Endodermal cell (in vitro differentiated cells): ENCODE measurements at regions not wholly inside any gene's neighbourhood (a gene's known extent, or its start where the extent isn't known, plus 50 kb on each side); places are given as distances from the start of the nearest gene placed in this dataset.

Source experiments
- DNase-seq: peaks from one replicate; pipeline ENCODE4 v3.0.0-alpha.2; 2017
- H3K27ac ChIP-seq: 2 replicates; pipeline ENCODE4 v1.5.1; 2013; ENCODE audit warnings: mild to moderate bottlenecking, low read depth, low read length, moderate library complexity
- H3K27me3 ChIP-seq: 2 replicates; pipeline ENCODE4 v1.6.1; 2013; ENCODE audit warnings: mild to moderate bottlenecking, low read length, moderate library complexity; ENCODE audit not compliant: insufficient read depth, control insufficient read depth, poor library complexity, severe bottlenecking
- H3K36me3 ChIP-seq: 2 replicates; pipeline ENCODE4 v1.7.0; 2013; ENCODE audit warnings: mild to moderate bottlenecking, low read length, moderate library complexity; ENCODE audit not compliant: control insufficient read depth, insufficient read depth
- H3K4me1 ChIP-seq: one replicate; pipeline ENCODE4 v1.7.0; 2013; ENCODE audit warnings: low read length; ENCODE audit not compliant: control insufficient read depth, insufficient read depth
- H3K4me3 ChIP-seq: 2 replicates; pipeline ENCODE4 v1.5.1; 2013; ENCODE audit warnings: mild to moderate bottlenecking, low read length, moderate library complexity
- H3K9ac ChIP-seq: 2 replicates; pipeline ENCODE4 v1.6.1; 2013; ENCODE audit warnings: mild to moderate bottlenecking, low read length, moderate library complexity; ENCODE audit not compliant: poor library complexity, severe bottlenecking; ENCODE audit errors: extremely low read depth
- H3K9me3 ChIP-seq: 2 replicates; pipeline ENCODE4 v1.6.1; 2013; ENCODE audit warnings: mild to moderate bottlenecking, low read length, moderate library complexity; ENCODE audit not compliant: control insufficient read depth
- H3K27ac Mint-ChIP-seq: 2 replicates; pipeline ENCODE4 v1.8.0; 2020; ENCODE audit warnings: mixed read lengths
- H3K27me3 Mint-ChIP-seq: 2 replicates; pipeline ENCODE4 v1.8.0; 2021; ENCODE audit warnings: mild to moderate bottlenecking, mixed read lengths; ENCODE audit not compliant: insufficient read depth
- H3K36me3 Mint-ChIP-seq: 2 replicates; pipeline ENCODE4 v1.8.0; 2020; ENCODE audit warnings: low read depth, mixed read lengths
- H3K4me1 Mint-ChIP-seq: 2 replicates; pipeline ENCODE4 v1.8.0; 2020; ENCODE audit warnings: mixed read lengths
- H3K4me3 Mint-ChIP-seq: 2 replicates; pipeline ENCODE4 v1.8.0; 2020; ENCODE audit warnings: mild to moderate bottlenecking, moderate library complexity, mixed read lengths
- H3K9me3 Mint-ChIP-seq: 2 replicates; pipeline ENCODE4 v1.8.0; 2020; ENCODE audit warnings: mild to moderate bottlenecking, mixed read lengths
- CTCF ChIP-seq: fragments of 200-600 bp; sonication (generic); conservative IDR thresholded peaks from 2 replicates; pipeline ENCODE4 v1.5.0; 2021; ENCODE audit warnings: antibody characterized with exemption, mild to moderate bottlenecking
- WGBS, 2 experiments: methylation state at CpG; one replicate each; pipeline versions ENCODE4 v1.1.5 to v1.1.7; 2013; ENCODE audit warnings: missing lambda C conversion rate in 2 of 2, mixed read lengths in 1 of 2; ENCODE audit not compliant: insufficient coverage in 1 of 2, insufficient read length in 1 of 2; 5-methylcytosine and 5-hydroxymethylcytosine counted together

DNA sequence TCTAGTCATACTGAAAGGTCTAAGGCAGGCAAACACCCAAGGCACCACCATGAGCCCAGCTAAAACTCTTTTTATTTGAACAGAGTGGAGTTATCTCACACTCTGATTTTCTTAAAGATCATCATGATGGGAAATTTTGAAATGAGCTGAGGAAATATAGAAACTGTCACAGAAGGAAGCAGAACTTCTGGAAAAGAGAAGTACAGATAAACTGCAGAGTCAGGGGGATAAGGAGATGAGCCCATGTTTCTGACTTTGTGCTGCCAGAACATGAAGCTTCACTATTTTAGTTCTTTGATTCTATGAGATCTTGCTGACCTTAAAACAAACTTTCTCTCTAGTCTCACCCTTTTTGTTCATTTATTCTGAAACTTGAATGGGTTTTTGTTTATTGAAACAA is 406.5 kb upstream of the EDIL3 start:
- H3K27ac ChIP-seq = no peak overlapping the region
- no peaks in the 10 kb centered on the region for H3K36me3 Mint-ChIP-seq
- peaks cover 13% of the 10 kb centered on the region for H3K9me3 ChIP-seq
- peaks cover 5% of the 10 kb centered on the region for H3K9me3 Mint-ChIP-seq
- no peaks in the 10 kb centered on the region for H3K27me3 Mint-ChIP-seq
- no peaks in the 10 kb centered on the region for H3K4me1 Mint-ChIP-seq
- H3K36me3 ChIP-seq = no peaks in the 10 kb centered on the region
- no peak overlapping the region for H3K9ac ChIP-seq
- H3K4me1 ChIP-seq = no peaks in the 10 kb centered on the region
- no peaks in the 10 kb centered on the region for H3K27me3 ChIP-seq
- H3K4me3 Mint-ChIP-seq = no peak overlapping the region
- no peak overlapping the region for H3K27ac Mint-ChIP-seq
- no peak for DNase-seq
- TF ChIP-seq CTCF = no peak
- no peak overlapping the region for H3K4me3 ChIP-seq

DNA sequence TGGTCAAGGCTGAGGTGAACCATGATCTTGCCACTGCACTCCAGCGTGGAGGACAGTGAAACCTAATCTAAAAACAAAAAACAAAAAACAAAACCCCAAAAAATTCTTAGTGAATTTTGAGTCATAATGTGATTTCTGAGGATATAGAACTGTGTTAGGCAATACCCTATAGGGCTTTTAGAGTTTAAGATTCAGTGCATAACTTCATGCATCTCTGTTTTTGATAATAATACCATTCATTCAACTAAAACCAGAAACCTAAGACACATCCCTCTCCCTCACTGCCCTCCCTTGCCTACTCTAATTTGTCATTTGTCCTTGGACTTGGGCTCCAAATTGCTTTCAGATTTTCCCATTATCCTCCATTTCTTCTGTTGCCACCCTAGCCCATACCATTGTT is 405.7 kb upstream of the EDIL3 start:
- no peak overlapping the region for H3K9ac ChIP-seq
- no peaks in the 10 kb centered on the region for H3K27me3 Mint-ChIP-seq
- no peak for TF ChIP-seq CTCF

DNA sequence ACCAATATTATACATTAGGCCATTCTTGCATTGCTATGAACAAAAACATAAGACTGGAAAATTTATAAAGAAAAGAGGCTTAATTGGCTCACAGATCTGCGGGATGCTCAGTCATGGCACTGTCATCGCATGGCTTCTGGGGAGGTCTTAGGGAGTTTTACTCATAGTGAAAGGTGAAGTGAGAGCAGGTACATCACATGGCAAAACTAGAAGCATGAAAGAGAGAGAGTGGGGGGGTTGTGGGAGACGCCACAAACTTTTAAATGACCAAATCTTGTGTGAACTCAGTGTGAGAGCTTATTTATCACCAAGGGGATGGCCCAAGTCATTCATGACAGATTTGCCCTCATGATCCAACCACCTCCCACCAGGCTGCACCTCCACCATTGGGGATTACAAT is 398.3 kb upstream of the EDIL3 start:
- H3K4me1 Mint-ChIP-seq = peaks cover 2% of the 10 kb centered on the region
- no peak overlapping the region for H3K4me3 Mint-ChIP-seq
- Histone ChIP-seq H3K27me3 (no peaks in the 10 kb centered on the region), H3K36me3 (no peaks in the 10 kb centered on the region), H3K27ac (no peak overlapping the region), H3K4me3 (no peak overlapping the region), H3K9me3 (no peaks in the 10 kb centered on the region), H3K4me1 (no peaks in the 10 kb centered on the region), H3K9ac (no peak overlapping the region)
- H3K9me3 Mint-ChIP-seq = no peaks in the 10 kb centered on the region
- no peak for TF ChIP-seq CTCF
- DNase-seq = no peak
- WGBS, 2 experiments = 87 to 100% methylated on average over 2 to 3 of the region's 3 CpGs
- no peak overlapping the region for H3K27ac Mint-ChIP-seq
- no peaks in the 10 kb centered on the region for H3K36me3 Mint-ChIP-seq
- H3K27me3 Mint-ChIP-seq = no peaks in the 10 kb centered on the region

More for the DNA sequence above, 405.7 kb upstream of the EDIL3 start:
- Histone ChIP-seq H3K36me3 (no peaks in the 10 kb centered on the region), H3K9me3 (peaks cover 13% of the 10 kb centered on the region), H3K4me3 (no peak overlapping the region), H3K27ac (no peak overlapping the region), H3K4me1 (no peaks in the 10 kb centered on the region), H3K27me3 (no peaks in the 10 kb centered on the region)
- no peak overlapping the region for H3K4me3 Mint-ChIP-seq
- H3K4me1 Mint-ChIP-seq = no peaks in the 10 kb centered on the region
- peaks cover 5% of the 10 kb centered on the region for H3K9me3 Mint-ChIP-seq
- H3K36me3 Mint-ChIP-seq = no peaks in the 10 kb centered on the region
- no peak for DNase-seq
- WGBS, 2 experiments = 100% methylated on average over 1 of the region's 1 CpG; no CpG with 5 or more reads in 1 of the 2 experiments
- no peak overlapping the region for H3K27ac Mint-ChIP-seq
